ENCODE measurements at regions not wholly inside any gene's neighbourhood (a gene's known extent, or its start where the extent isn't known, plus 50 kb on each side); places are given as distances from the start of the nearest gene placed in this dataset.

GRCh38 chr11:106461839-106462545 lies 384.5 kb downstream of the AASDHPPT start:
- WGBS (ENCODE audit: extremely low coverage, insufficient read length, low lambda C conversion rate) = no CpG with 5 or more reads among the region's 4 CpGs
- no peak overlapping the region for H4K91ac ChIP-seq (ENCODE audit: insufficient read length, low read depth, low read length)
- no peak overlapping the region for H3K56ac ChIP-seq (ENCODE audit: insufficient read length, low read depth, low read length)
- Mint-ChIP-seq H3K36me3 (ENCODE audit: insufficient read depth in 1 of 3, low read depth in 3 of 3) (no peaks in the 10 kb centered on the region), H3K9me3 (no peaks in the 10 kb centered on the region), H3K4me3 (no peak overlapping the region), H3K4me1 (peaks cover 14 to 20% of the 10 kb centered on the region in 2 experiments), H3K27me3 (ENCODE audit: low read depth) (no peaks in the 10 kb centered on the region), H3K27ac (no peak overlapping the region; a peak in 2 of 7 replicates)
- H3K18ac ChIP-seq (ENCODE audit: insufficient read length, low read depth, low read length) = no peak overlapping the region
- no peaks in the 10 kb centered on the region for H3K79me1 ChIP-seq (ENCODE audit: insufficient read depth, low read depth, low read length, poor library complexity, severe bottlenecking)
- no peaks in the 10 kb centered on the region for H3K27me3 ChIP-seq (ENCODE audit: insufficient read depth, low read length)
- DNase-seq = no peak
- no peak overlapping the region for H4K8ac ChIP-seq (replicated peaks; ENCODE audit: insufficient read length, low read depth, low read length)
- H2BK120ac ChIP-seq (ENCODE audit: low read depth, low read length, poor library complexity, severe bottlenecking) = no peak overlapping the region
- H2BK15ac ChIP-seq (ENCODE audit: low read depth, low read length) = no peak overlapping the region
- H3K79me2 ChIP-seq (ENCODE audit: insufficient read depth, low read length) = no peaks in the 10 kb centered on the region
- no peak overlapping the region for H2AFZ ChIP-seq (ENCODE audit: low read length)
- H3K4me1 ChIP-seq (ENCODE audit: insufficient read depth, low read length) = no peaks in the 10 kb centered on the region
- H2BK12ac ChIP-seq (ENCODE audit: insufficient read length, low read depth, low read length) = no peak overlapping the region
- no peak overlapping the region for H3K9ac ChIP-seq (ENCODE audit: extremely low read depth, insufficient read length, low read length)
- H2BK20ac ChIP-seq (ENCODE audit: low read depth, low read length, poor library complexity, severe bottlenecking) = no peak overlapping the region
- H4K20me1 ChIP-seq (ENCODE audit: control insufficient read depth, insufficient read depth, insufficient read length) = no peaks in the 10 kb centered on the region
- no peak overlapping the region for H3K14ac ChIP-seq (ENCODE audit: insufficient read depth, low read length)
- H3T11ph ChIP-seq (ENCODE audit: low read length) = no peak overlapping the region
- no peak overlapping the region for H2AK5ac ChIP-seq (ENCODE audit: insufficient read length, low read length)
- H2BK5ac ChIP-seq (ENCODE audit: insufficient read length, low read length) = no peak overlapping the region
- H3K4ac ChIP-seq (ENCODE audit: low read depth, low read length) = no peak overlapping the region
- H3K23me2 ChIP-seq (ENCODE audit: insufficient read length, low read depth, low read length, poor library complexity, severe bottlenecking) = no peaks in the 10 kb centered on the region
- no peaks in the 10 kb centered on the region for H3K9me3 ChIP-seq (ENCODE audit: control insufficient read depth, low read depth, low read length)
- no peak overlapping the region for H3K27ac ChIP-seq (ENCODE audit: insufficient read length, low read depth, low read length)
- H3K4me2 ChIP-seq (ENCODE audit: insufficient read depth, insufficient read length, low read length) = no peak overlapping the region
- H4K5ac ChIP-seq (ENCODE audit: insufficient read length, low read depth, low read length) = no peak overlapping the region
- H3K23ac ChIP-seq (ENCODE audit: insufficient read length, low read depth, low read length) = no peak overlapping the region
- TF ChIP-seq CTCF (conservative IDR thresholded peaks at IDR 0.05) = no peak

Data from H9 (cell line).